ENCODE measurements at regions not wholly inside any gene's neighbourhood (a gene's known extent, or its start where the extent isn't known, plus 50 kb on each side); places are given as distances from the start of the nearest gene placed in this dataset.

DNA sequence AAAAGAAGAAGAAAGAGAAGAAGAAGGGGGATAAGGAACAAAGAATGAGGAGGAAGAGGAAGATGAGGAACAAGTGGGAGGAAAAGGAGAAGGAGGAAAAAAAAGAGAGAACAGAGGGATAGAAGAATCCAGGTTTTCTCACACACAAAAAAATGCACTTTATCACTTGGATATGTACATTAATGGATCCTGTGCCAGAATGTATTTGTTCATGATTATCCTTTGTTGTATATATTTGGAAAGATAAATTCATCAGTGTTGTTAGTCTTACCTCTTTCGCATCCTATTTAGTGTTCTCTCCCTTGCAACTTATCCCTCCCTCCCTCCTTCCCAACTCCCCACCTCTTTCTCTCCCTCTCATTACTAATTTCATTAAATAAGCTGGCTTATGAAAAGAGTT lies 298.8 kb downstream of the SLCO4C1 start:
- TF ChIP-seq, protein P1, sequence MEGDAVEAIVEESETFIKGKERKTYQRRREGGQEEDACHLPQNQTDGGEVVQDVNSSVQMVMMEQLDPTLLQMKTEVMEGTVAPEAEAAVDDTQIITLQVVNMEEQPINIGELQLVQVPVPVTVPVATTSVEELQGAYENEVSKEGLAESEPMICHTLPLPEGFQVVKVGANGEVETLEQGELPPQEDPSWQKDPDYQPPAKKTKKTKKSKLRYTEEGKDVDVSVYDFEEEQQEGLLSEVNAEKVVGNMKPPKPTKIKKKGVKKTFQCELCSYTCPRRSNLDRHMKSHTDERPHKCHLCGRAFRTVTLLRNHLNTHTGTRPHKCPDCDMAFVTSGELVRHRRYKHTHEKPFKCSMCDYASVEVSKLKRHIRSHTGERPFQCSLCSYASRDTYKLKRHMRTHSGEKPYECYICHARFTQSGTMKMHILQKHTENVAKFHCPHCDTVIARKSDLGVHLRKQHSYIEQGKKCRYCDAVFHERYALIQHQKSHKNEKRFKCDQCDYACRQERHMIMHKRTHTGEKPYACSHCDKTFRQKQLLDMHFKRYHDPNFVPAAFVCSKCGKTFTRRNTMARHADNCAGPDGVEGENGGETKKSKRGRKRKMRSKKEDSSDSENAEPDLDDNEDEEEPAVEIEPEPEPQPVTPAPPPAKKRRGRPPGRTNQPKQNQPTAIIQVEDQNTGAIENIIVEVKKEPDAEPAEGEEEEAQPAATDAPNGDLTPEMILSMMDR (IDR thresholded peaks at IDR 0.05) = no peak
- TF ChIP-seq, protein P2, sequence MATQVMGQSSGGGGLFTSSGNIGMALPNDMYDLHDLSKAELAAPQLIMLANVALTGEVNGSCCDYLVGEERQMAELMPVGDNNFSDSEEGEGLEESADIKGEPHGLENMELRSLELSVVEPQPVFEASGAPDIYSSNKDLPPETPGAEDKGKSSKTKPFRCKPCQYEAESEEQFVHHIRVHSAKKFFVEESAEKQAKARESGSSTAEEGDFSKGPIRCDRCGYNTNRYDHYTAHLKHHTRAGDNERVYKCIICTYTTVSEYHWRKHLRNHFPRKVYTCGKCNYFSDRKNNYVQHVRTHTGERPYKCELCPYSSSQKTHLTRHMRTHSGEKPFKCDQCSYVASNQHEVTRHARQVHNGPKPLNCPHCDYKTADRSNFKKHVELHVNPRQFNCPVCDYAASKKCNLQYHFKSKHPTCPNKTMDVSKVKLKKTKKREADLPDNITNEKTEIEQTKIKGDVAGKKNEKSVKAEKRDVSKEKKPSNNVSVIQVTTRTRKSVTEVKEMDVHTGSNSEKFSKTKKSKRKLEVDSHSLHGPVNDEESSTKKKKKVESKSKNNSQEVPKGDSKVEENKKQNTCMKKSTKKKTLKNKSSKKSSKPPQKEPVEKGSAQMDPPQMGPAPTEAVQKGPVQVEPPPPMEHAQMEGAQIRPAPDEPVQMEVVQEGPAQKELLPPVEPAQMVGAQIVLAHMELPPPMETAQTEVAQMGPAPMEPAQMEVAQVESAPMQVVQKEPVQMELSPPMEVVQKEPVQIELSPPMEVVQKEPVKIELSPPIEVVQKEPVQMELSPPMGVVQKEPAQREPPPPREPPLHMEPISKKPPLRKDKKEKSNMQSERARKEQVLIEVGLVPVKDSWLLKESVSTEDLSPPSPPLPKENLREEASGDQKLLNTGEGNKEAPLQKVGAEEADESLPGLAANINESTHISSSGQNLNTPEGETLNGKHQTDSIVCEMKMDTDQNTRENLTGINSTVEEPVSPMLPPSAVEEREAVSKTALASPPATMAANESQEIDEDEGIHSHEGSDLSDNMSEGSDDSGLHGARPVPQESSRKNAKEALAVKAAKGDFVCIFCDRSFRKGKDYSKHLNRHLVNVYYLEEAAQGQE (IDR thresholded peaks at IDR 0.05; ENCODE audit: insufficient read depth in 1 of 2, low read depth in 2 of 2, low read length in 1 of 2) = no peak
- no peak for TF ChIP-seq POLR2AphosphoS5 (IDR thresholded peaks at IDR 0.05; ENCODE audit: low read depth, low read length)
